ENCODE measurements at regions not wholly inside any gene's neighbourhood (a gene's known extent, or its start where the extent isn't known, plus 50 kb on each side); places are given as distances from the start of the nearest gene placed in this dataset.

GRCh38 chr13:33953203-33953602, 135.3 kb downstream of the RFC3 start:
- DNase-seq (ENCODE audit: low spot score), result no peak

DNA sequence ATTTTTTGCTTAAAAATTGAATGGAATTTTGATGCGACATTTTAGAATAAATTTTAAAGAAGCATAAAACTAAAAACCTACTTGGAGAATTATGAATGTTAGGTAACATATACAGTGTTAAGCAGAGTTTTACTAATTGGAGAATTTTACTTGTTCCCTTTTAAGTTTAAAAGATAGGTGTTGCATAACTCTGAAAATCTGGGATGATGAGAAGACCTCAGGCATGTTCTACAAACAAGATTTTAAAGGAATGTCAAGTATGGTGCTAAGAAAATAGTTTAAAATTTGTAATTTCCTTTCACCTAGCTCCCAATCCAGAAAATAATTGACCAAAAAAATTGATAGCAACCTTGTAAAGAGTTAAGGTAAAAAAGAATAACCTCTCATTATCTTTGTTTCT, 135.8 kb downstream of the RFC3 start:
- DNase-seq (ENCODE audit: low spot score), result no peak

GRCh38 chr13:33956346-33956745, 138.4 kb downstream of the RFC3 start:
- no peak for DNase-seq (ENCODE audit: low spot score)

DNA sequence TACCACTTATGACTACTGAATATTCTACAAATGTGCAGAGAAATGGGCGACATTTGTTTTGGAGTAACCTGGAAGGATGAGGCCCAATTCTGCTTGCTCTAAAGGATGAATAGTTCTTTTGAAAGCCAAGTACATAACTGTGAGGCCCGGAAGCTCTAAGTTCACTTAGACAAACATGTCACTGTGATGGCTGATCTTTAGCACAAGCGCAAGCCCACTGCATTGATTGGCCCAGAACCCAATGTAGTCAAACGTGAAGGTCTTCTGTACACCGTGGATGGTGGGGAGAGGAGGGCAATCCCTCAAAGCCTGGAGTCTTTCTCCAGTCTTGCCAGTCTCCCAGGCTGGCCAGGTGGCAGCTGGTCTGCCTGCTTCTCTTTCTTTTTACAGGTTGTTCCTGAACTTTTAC, 139.6 kb downstream of the RFC3 start:
- no peak for DNase-seq (ENCODE audit: low spot score)

GRCh38 chr13:33958964-33959363, 141.0 kb downstream of the RFC3 start:
- no peak for DNase-seq (ENCODE audit: low spot score)

DNA sequence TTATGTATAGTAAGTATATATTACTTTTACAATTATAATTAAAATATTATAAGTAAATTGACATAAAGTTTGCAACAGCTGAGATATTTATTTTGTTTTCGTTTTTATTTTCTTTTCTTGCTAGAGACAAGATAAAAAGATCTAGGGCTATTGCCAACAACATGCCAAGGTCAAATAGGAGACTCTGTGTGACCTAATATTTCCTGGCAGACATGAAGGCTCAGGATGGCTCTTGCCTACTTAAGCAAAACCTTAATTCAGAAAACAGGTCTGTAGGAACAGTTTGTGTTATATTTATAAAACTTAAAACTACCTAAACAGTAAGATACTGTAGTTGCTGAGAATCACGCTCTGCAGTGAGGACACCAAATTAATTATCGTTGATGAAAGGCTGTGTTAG, 145.2 kb downstream of the RFC3 start:
- DNase-seq (ENCODE audit: low spot score), result no peak

DNA sequence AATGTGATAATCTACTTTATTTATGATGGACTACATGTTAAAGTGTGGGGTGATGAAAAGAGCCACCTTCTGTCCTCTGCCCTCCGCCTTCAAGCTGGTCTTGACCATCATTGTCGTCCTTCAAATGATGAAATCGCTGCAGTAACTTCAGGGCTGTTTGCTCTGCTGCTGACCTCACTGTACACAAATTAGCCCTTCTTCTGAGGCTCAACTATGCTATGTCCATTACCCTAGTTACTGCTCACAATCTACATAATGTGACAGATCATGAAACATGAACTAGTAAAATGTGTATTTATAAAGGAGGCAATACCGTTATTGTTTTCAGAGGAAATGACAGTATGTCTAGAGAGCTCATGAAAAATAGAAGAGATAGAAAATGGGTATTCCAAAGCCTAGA, 145.9 kb downstream of the RFC3 start:
- no peak for DNase-seq (ENCODE audit: low spot score)

GRCh38 chr13:33968520-33969507, 150.9 kb downstream of the RFC3 start:
- no peak for DNase-seq (ENCODE audit: low spot score)

- DNase-seq (ENCODE audit: low spot score), result no peak
These were observed 153.0 kb downstream of the RFC3 start for GRCh38 chr13:33970746-33971561.

DNA sequence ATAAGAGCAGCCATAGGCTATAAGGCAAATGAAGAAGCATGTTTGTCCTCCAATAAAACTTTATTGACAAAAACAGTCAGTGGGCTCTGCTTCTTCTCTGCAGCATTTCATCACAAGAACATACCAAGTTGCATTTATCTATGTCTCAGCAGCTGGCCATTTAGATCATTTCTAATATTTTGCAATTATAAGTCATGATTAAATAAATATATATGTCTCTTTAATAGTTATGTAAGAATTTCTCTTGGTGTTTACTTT, 153.5 kb downstream of the RFC3 start:
- DNase-seq (ENCODE audit: low spot score), result no peak

- no peak for DNase-seq (ENCODE audit: low spot score)
These were observed 155.2 kb downstream of the RFC3 start for GRCh38 chr13:33973194-33973593.

DNA sequence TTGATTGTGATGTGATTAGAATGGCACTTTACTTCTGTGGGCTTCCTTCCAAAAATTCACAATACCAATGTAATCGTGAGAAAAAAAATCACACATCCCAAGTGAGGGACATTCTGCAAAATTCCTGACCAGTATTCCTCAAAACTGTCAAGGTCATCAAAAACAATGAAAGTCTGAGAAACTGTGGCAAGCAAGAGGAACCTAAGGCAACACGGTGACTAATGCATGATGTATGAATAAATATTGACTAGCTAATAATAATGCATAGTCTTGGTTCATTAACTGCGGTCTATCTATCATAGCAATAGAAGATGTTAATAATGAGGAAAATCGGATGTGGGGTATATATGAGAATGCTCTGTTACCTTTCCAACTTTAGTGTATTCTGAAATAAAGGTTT, 159.0 kb downstream of the RFC3 start:
- no peak for DNase-seq (ENCODE audit: low spot score)

GRCh38 chr13:33978653-33979052, 160.7 kb downstream of the RFC3 start:
- no peak for DNase-seq (ENCODE audit: low spot score)

DNA sequence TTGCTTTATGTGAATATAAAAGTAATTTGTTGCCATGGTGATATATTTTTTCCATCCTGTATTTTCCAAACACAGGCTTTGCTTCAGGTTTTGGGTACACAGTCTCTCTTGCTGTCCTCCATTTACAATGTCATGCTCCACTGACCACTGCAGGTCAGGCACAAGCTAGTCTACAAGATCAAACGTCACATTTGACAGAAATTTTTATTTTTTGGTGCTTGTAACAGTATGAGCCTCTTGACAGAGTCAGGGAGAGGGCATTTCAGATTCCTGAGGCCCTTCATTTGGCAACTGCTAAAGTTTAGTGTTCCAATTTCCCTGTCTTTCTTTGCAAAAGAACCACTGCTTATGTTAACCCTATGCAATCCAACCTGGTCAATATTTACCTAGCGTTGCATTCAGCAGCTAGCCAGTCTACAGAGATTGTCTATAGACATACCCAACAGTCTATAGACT, 175.0 kb downstream of the RFC3 start:
- DNase-seq (ENCODE audit: low spot score), result no peak

DNA sequence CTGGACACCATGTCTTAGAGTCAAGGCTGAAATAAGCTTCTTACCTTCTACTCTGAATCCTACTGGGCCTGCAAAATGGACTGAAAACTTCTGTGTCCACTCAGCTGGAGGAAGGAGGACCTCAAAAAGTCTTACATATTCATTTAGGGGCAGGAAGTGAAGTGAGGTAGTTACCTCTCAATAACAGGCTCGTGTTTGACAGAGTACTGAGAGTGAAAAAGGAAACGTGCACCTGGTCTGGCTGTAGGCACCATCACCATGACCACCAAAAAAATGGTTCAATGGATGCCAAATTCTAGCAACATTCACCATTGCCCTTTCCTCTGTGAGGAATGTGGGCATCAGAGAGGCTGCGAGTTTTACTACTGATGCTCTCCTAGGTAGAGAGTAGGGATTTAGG, 176.2 kb downstream of the RFC3 start:
- DNase-seq (ENCODE audit: low spot score), result no peak

- no peak for DNase-seq (ENCODE audit: low spot score)
These were observed 177.0 kb downstream of the RFC3 start for GRCh38 chr13:33994826-33995502.

DNA sequence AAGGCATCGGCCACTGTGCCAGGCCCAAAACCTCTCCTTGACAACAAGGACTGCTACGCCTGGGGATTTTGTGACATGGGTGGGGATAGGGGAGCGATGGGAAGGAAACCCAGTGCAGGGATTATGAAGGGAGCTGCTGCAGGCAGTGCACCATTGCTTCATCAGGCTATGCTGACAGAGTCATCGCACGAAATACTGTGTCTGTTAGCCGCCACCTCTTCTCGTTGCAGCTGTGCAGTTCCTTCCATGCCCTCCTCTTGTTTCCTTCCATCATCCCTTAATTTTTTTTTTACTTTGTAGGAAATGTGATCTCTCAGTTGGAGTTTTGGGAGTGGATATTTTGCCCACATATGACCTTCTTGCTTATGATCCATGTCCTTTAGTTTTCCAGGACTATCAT, 178.7 kb downstream of the RFC3 start:
- no peak for DNase-seq (ENCODE audit: low spot score)

DNA sequence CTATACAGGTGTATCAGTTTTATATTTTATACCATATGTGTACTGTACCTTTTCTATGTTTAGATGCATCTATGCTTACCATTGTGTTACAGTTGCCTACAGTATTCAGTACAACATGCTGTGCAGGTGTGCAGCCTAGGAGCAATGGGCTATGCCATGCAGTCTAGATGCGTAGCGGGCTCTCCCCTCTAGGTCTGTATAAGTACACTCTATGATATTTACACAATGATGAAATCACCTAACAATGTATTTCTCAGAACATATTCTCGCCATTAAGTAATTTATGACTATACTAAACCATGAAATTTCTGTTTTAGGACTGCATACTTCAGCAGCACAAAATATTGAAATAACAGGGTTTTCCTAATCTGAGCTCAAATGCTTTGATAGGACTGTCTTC, 179.6 kb downstream of the RFC3 start:
- no peak for DNase-seq (ENCODE audit: low spot score)

DNA sequence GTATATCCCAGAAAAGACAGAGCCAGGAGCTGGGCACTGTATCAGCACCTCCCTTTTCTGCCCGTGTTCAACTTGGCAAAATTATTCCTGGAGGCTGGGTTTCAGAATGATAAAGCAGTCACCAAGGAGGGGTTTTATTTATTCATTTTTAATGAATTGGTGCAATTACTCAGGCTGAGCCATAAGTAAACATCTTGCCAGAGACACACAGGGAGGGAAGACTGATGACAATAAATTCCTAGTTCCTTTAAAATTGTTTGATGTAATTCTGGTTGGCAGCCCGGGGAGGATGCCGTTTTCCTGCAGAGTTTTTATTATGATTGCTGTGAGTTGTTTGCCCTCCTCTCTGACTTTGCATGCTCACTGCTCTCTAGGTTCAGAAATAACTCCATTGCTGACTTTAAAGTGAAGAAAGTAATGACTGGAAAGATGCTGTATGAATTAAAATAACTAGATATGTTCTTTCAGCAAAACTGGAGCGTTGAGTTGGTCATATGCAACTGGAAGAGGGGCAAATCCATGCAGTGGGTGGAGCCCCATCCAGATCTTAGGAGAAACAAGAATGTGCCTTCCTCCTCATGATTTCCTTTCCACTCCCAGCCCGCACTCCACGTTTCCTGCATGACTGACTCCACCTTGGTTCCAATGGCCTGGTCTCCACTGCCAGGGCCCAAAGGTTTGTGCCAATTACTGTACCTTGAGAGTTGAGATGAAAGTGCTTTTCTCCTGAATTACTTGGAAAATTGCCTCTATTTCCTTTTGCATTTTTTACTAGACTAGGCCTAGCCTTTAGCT, 182.1 kb downstream of the RFC3 start:
- no peak for DNase-seq (ENCODE audit: low spot score)

DNA sequence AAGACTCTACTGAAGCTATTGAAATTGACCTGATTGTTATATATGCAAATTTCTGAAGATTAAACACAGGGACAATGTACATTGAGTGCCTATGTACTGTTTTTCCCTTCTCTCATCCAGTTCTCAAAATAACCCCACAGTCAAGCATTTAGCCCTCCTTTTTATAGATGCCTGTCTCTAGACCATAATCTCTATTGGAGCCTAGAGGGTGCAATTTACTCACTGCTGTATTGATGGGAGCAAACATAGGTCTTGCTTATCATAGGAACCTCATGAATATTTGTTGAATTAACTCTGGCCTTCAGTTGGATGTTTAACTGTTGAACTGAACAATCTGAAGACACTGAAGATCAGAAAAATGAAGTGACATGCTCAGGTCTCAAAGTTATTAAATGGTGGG, 183.0 kb downstream of the RFC3 start:
- DNase-seq (ENCODE audit: low spot score), result no peak

GRCh38 chr13:34001389-34001788, 183.4 kb downstream of the RFC3 start:
- no peak for DNase-seq (ENCODE audit: low spot score)

DNA sequence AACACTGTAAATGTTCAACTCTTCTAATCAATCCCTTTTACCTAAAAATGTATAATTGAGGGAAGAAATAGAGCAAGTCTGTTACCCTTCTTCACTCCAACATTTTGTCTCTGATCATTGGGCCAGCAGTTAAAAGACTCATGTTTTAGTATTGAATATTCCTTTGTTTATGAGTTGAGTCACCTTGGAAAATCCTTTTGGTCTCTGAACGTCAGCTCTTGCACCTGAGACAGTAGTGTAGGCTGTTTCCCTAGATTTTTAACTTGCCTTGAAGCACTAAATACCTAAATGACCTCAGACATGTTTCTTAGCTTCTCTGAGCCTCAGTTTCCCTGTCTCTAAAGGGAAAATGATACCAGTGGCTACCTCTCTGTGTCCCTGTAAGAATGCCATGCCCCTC, 184.2 kb downstream of the RFC3 start:
- no peak for DNase-seq (ENCODE audit: low spot score)
